HepG2 (cell line): ENCODE measurements at regions not wholly inside any gene's neighbourhood (a gene's known extent, or its start where the extent isn't known, plus 50 kb on each side); places are given as distances from the start of the nearest gene placed in this dataset.

Experiments
- ATAC-seq: fragments of 200-7000 bp; cut with Tn5 transposase; 3 replicates; pipeline ENCODE4 v1.9.1; 2020; ENCODE audit warnings: mild to moderate bottlenecking, moderate library complexity
- BruUV-seq: library from RNA; stranded (reverse); fragments of 400-500 nt; replicated peaks from 2 replicates; lab custom pipeline; 2021; lab: Mats Ljungman, UMichigan
- CTCF ChIA-PET: fragments of 300-600 bp; formaldehyde crosslinking; extraction: SDS; loops from one replicate; lab custom pipeline; 2021; ENCODE audit warnings: low total read pairs, inconsistent platforms, low intra/inter-chr PET ratio; lab: Yijun Ruan, JAX
- POLR2A ChIA-PET: fragments of 350-600 bp; sonication (Branson Sonifier 250); formaldehyde crosslinking; loops from one replicate; lab custom pipeline; 2020; ENCODE audit warnings: antibody characterized with exemption, inconsistent platforms; lab: Yijun Ruan, JAX
- DNase-seq: peaks from one replicate; pipeline ENCODE4 v3.0.0-alpha.2; 2015; ENCODE audit warnings: low spot score
- FAIRE-seq: peaks from 3 replicates; lab custom pipeline; 2011; peaks lifted over from hg19 to GRCh38; lab: Jason Lieb, UNC
- H2AFZ ChIP-seq: one replicate; pipeline ENCODE4 v1.6.1; 2011; ENCODE audit warnings: low read length, inconsistent platforms
- H3K27ac ChIP-seq: fragments of 300-600 bp; 3 replicates; pipeline ENCODE4 v1.8.0; 2011; ENCODE audit warnings: mixed run types, mild to moderate bottlenecking, mixed read lengths, low read length, inconsistent platforms; ENCODE audit not compliant: insufficient read depth; ENCODE audit errors: extremely low read length
- H3K27me3 ChIP-seq, 2 experiments: fragments of 200-600 bp in 1 of 2; 2 replicates in 1 of 2; 3 replicates in 1 of 2; pipeline versions ENCODE4 v1.6.0 to v1.8.0; 2011; ENCODE audit warnings: low read length in 2 of 2, mild to moderate bottlenecking in 2 of 2, moderate library complexity in 2 of 2, inconsistent platforms in 1 of 2; ENCODE audit not compliant: insufficient read depth in 2 of 2, control insufficient read depth in 1 of 2
- H3K36me3 ChIP-seq, 2 experiments: fragments of 200-600 bp in 1 of 2; replicated peaks in 1 of 2; 2 replicates in 1 of 2; 3 replicates in 1 of 2; pipeline versions ENCODE4 v1.5.1 to v1.8.0; 2011; ENCODE audit warnings: low read length in 2 of 2, inconsistent platforms in 1 of 2; ENCODE audit not compliant: insufficient read depth in 2 of 2, control insufficient read depth in 1 of 2
- H3K4me1 ChIP-seq: 2 replicates; pipeline ENCODE4 v1.5.1; 2012; ENCODE audit warnings: low read length, inconsistent platforms; ENCODE audit not compliant: insufficient read depth
- H3K4me2 ChIP-seq: 2 replicates; pipeline ENCODE4 v1.6.0; 2011; ENCODE audit warnings: low read depth, low read length, inconsistent platforms
- H3K4me3 ChIP-seq, 3 experiments: fragments of 200-600 bp in 1 of 3; sonication (generic), shearing (Covaris generic) in 1 of 3; replicated peaks in 1 of 3; 2 replicates each; pipeline ENCODE4 v1.5.1; 2011 to 2016; ENCODE audit warnings: low read length in 3 of 3, inconsistent platforms in 2 of 3, low read depth in 2 of 3, mild to moderate bottlenecking in 2 of 3, control low read depth in 1 of 3, mixed read lengths in 1 of 3; ENCODE audit not compliant: insufficient read depth in 1 of 3
- H3K79me2 ChIP-seq: one replicate; pipeline ENCODE4 v1.6.1; 2011; ENCODE audit warnings: low read length, inconsistent platforms; ENCODE audit not compliant: insufficient read depth
- H3K9ac ChIP-seq: 2 replicates; pipeline ENCODE4 v1.6.0; 2011; ENCODE audit warnings: mild to moderate bottlenecking, low read depth, low read length, inconsistent platforms; ENCODE audit not compliant: insufficient read depth
- H3K9me3 ChIP-seq: 2 replicates; pipeline ENCODE4 v1.5.1; 2012; ENCODE audit warnings: mild to moderate bottlenecking, low read length
- H4K20me1 ChIP-seq: 2 replicates; pipeline ENCODE4 v1.6.0; 2011; ENCODE audit warnings: inconsistent platforms, mild to moderate bottlenecking, low read length, moderate library complexity; ENCODE audit not compliant: insufficient read depth
- CBX1 ChIP-seq: IDR thresholded peaks from one replicate; pipeline ENCODE4 v1.6.1; 2016; ENCODE audit warnings: antibody characterized with exemption, low read depth
- E2F1 ChIP-seq: sonication (generic); formaldehyde crosslinking; IDR thresholded peaks from 2 replicates; pipeline ENCODE4 v1.5.0; 2020; ENCODE audit warnings: missing genetic modification reagents
- HNF4A ChIP-seq: sonication (generic); formaldehyde crosslinking; IDR thresholded peaks from 2 replicates; pipeline ENCODE4 v1.4.0; 2020; ENCODE audit warnings: missing genetic modification reagents
- NCOA1 ChIP-seq: sonication (generic); formaldehyde crosslinking; IDR thresholded peaks from 2 replicates; pipeline ENCODE4 v1.9.0; 2021; ENCODE audit warnings: missing genetic modification reagents
- TP53 ChIP-seq: sonication (generic); formaldehyde crosslinking; conservative IDR thresholded peaks from 2 replicates; pipeline ENCODE4 v1.4.0; 2020; ENCODE audit warnings: missing genetic modification reagents
- YEATS4 ChIP-seq: sonication (generic); formaldehyde crosslinking; IDR thresholded peaks from 2 replicates; pipeline ENCODE4 v1.4.0; 2020; ENCODE audit warnings: missing genetic modification reagents, borderline replicate concordance
- ZNF17 ChIP-seq: sonication (generic); formaldehyde crosslinking; IDR thresholded peaks from 2 replicates; pipeline ENCODE4 v1.5.0; 2020; ENCODE audit warnings: mild to moderate bottlenecking, missing genetic modification reagents
- ZNF496 ChIP-seq: sonication (generic); formaldehyde crosslinking; IDR thresholded peaks from 2 replicates; pipeline ENCODE4 v1.8.1; 2023; ENCODE audit warnings: mild to moderate bottlenecking, moderate library complexity, missing genetic modification reagents; ENCODE audit not compliant: insufficient replicate concordance
- ZNF672 ChIP-seq: sonication (generic); formaldehyde crosslinking; IDR thresholded peaks from 2 replicates; pipeline ENCODE4 v1.8.1; 2022; ENCODE audit warnings: missing genetic modification reagents
- ZNF7 ChIP-seq: IDR thresholded peaks from 2 replicates; pipeline ENCODE4 v1.6.1; 2016; ENCODE audit warnings: missing biosample characterization, missing genetic modification reagents
- ZNF709 ChIP-seq: sonication (generic); formaldehyde crosslinking; IDR thresholded peaks from 2 replicates; pipeline ENCODE4 v1.5.0; 2020; ENCODE audit warnings: mild to moderate bottlenecking, missing genetic modification reagents
- WGBS: methylation state at CpG from one replicate; pipeline ENCODE4 v1.1.6; 2017; ENCODE audit warnings: low lambda C conversion rate; 5-methylcytosine and 5-hydroxymethylcytosine counted together
- in situ Hi-C: cut with HindIII; loops from 2 replicates; pipeline ENCODE4 v1.10.0; 2017; ENCODE audit warnings: low pct_unique_long_range_greater_than_20kb; ENCODE audit not compliant: extremely low pct_ligation_motif_present
- intact Hi-C: fragments of 100-400 bp; cut with micrococcal nuclease; formaldehyde crosslinking; loops from one replicate; pipeline ENCODE4 v1.10.0; 2022; ENCODE audit not compliant: unreplicated experiment

DNA sequence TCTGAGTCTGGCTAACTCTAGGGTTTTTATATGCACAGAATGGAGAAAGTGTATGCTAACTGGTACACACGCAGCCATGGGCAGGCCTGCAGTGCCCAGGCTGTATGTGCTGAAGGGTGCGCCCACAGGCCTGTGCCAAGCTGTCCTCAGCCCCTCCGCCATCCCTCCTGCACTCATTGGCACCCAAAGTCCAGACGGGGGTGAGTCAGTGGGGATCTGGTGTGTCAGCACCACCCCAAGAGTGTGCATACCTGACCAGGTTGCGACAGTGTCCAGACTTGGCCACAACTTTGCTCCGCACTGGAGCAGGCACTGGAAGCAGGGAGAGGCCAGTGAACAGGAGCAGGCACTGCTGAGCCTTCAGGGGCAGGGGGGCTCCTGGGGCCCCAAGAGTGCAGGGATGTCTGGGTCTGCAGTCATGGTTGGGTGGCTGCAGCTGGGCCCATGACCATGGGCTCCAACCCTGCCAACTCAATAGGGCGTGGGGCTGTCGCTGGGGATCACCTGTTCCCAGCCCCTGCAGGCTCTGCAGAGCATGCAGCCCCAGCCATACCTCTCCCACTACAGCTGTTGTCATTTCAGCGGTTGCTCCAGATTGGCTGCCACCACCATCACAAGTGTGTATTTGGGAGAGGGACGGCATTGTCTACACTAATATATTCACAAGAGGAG is 717.8 kb downstream of the EPHA7 start:
- no peaks in the 10 kb centered on the region for H3K79me2 ChIP-seq
- no peaks in the 10 kb centered on the region for H3K27me3 ChIP-seq
- CTCF ChIA-PET: no interaction called here
- no peak overlapping the region for H3K4me3 ChIP-seq
- FAIRE-seq: no peak
- no peaks in the 10 kb centered on the region for H4K20me1 ChIP-seq
- no peaks in the 10 kb centered on the region for H3K36me3 ChIP-seq
- ATAC-seq: no peak
- H2AFZ ChIP-seq: no peak overlapping the region
- in situ Hi-C loops (no loop called here), intact Hi-C loops (no loop called here)
- TF ChIP-seq ZNF7 (no peak), YEATS4 (CRISPR knock-in tag) (no peak), HNF4A (CRISPR knock-in tag) (no peak), TP53 (CRISPR knock-in tag) (no peak), ZNF709 (CRISPR knock-in tag) (no peak), ZNF496 (CRISPR knock-in tag) (no peak), CBX1 (no peak), NCOA1 (CRISPR knock-in tag) (no peak), ZNF17 (no peak)
- no peak for DNase-seq
- no peak overlapping the region for H3K27ac ChIP-seq
- no peaks in the 10 kb centered on the region for H3K9me3 ChIP-seq
- POLR2A ChIA-PET: no interaction called here
- 25% methylated on average over 4 of the region's 10 CpGs for WGBS
- no peak overlapping the region for H3K9ac ChIP-seq
- H3K4me2 ChIP-seq: no peak overlapping the region
- no TSS peak for BruUV-seq
- no peaks in the 10 kb centered on the region for H3K4me1 ChIP-seq

- intact Hi-C loops: no loop called here
- ChIA-PET POLR2A (no interaction called here), CTCF (no interaction called here)
- Histone ChIP-seq H3K4me1 (no peaks in the 10 kb centered on the region), H3K4me3 (no peak overlapping the region), H3K9me3 (no peaks in the 10 kb centered on the region), H3K27ac (no peak overlapping the region), H3K4me2 (no peak overlapping the region), H3K79me2 (no peaks in the 10 kb centered on the region), H3K27me3 (no peaks in the 10 kb centered on the region), H2AFZ (no peak overlapping the region), H4K20me1 (no peaks in the 10 kb centered on the region), H3K36me3 (no peaks in the 10 kb centered on the region), H3K9ac (no peak overlapping the region)
- TF ChIP-seq E2F1 (CRISPR knock-in tag): no peak
- TF ChIP-seq ZNF672 (CRISPR knock-in tag): no peak
- DNase-seq (no peak), ATAC-seq (no peak), FAIRE-seq (no peak)
- WGBS: 2% methylated on average over 8 of the region's 11 CpGs
- no TSS peak for BruUV-seq
- in situ Hi-C loops: no loop called here
Observed at GRCh38 chr6:92700411-92700810, 718.9 kb downstream of the EPHA7 start.
